Neutrophil (primary cell): ENCODE measurements at regions not wholly inside any gene's neighbourhood (a gene's known extent, or its start where the extent isn't known, plus 50 kb on each side); places are given as distances from the start of the nearest gene placed in this dataset.
"Not testable (repeated sequence)": the region's sequence is repeated elsewhere in the genome, so short reads cannot be mapped to it uniquely, and the experiment has no call there.

Experiments
- H3K27ac ChIP-seq: fragments of 200-600 bp; sonication (generic); 2 replicates; pipeline ENCODE4 v1.5.1; 2016; ENCODE audit warnings: mild to moderate bottlenecking, moderate library complexity
- H3K27me3 ChIP-seq: fragments of 200-600 bp; sonication (generic); 2 replicates; pipeline ENCODE4 v1.6.0; 2016; ENCODE audit warnings: mild to moderate bottlenecking
- H3K36me3 ChIP-seq: fragments of 200-600 bp; sonication (generic); 2 replicates; pipeline ENCODE4 v1.5.1; 2017
- H3K4me1 ChIP-seq, 2 experiments: fragments of 200-600 bp in 1 of 2; sonication (generic) in 1 of 2; 1 replicate in 1 of 2; 2 replicates in 1 of 2; pipeline versions ENCODE4 v1.5.1 to v1.6.1; 2013 to 2016; ENCODE audit warnings: low read depth in 1 of 2, low read length in 1 of 2, mild to moderate bottlenecking in 1 of 2, moderate library complexity in 1 of 2; ENCODE audit not compliant: control insufficient read depth in 1 of 2, insufficient read depth in 1 of 2
- H3K4me3 ChIP-seq, 2 experiments: fragments of 200-600 bp in 1 of 2; sonication (generic) in 1 of 2; 1 replicate in 1 of 2; 2 replicates in 1 of 2; pipeline ENCODE4 v1.5.1; 2013 to 2016; ENCODE audit warnings: low read depth in 1 of 2, low read length in 1 of 2, mild to moderate bottlenecking in 1 of 2, moderate library complexity in 1 of 2
- H3K9me3 ChIP-seq: fragments of 200-600 bp; sonication (generic); 2 replicates; pipeline ENCODE4 v1.5.1; 2016
- CTCF ChIP-seq: fragments of 200-600 bp; sonication (generic); IDR thresholded peaks from 2 replicates; pipeline ENCODE4 v1.5.1; 2016; ENCODE audit warnings: antibody characterized with exemption

- TF ChIP-seq CTCF = no peak
- Histone ChIP-seq H3K9me3 (no peaks in the 10 kb centered on the region), H3K27me3 (no peaks in the 10 kb centered on the region), H3K4me3 (no peak overlapping the region), H3K4me1 (no peaks in the 10 kb centered on the region), H3K36me3 (no peaks in the 10 kb centered on the region), H3K27ac (no peak overlapping the region)
These were observed 324.9 kb downstream of the TSN start for GRCh38 chr2:122080316-122080715.

GRCh38 chr2:122080871-122081270 lies 325.4 kb downstream of the TSN start:
- Histone ChIP-seq H3K4me1 (no peaks in the 10 kb centered on the region), H3K27me3 (no peaks in the 10 kb centered on the region), H3K9me3 (no peaks in the 10 kb centered on the region), H3K4me3 (no peak overlapping the region), H3K27ac (no peak overlapping the region), H3K36me3 (no peaks in the 10 kb centered on the region)
- no peak for TF ChIP-seq CTCF

GRCh38 chr2:122081751-122082150 lies 326.3 kb downstream of the TSN start:
- no peak for TF ChIP-seq CTCF
- H3K4me3 ChIP-seq = no peak overlapping the region
- H3K4me1 ChIP-seq = no peaks in the 10 kb centered on the region
- no peaks in the 10 kb centered on the region for H3K36me3 ChIP-seq
- no peaks in the 10 kb centered on the region for H3K27me3 ChIP-seq
- no peak overlapping the region for H3K27ac ChIP-seq
- no peaks in the 10 kb centered on the region for H3K9me3 ChIP-seq

- TF ChIP-seq CTCF = no peak
- no peaks in the 10 kb centered on the region for H3K4me1 ChIP-seq
- H3K27me3 ChIP-seq = no peaks in the 10 kb centered on the region
These were observed 328.0 kb downstream of the TSN start for GRCh38 chr2:122083256-122084048.

GRCh38 chr2:122085672-122086071 lies 330.2 kb downstream of the TSN start:
- H3K4me1 ChIP-seq, H3K27me3 ChIP-seq, H3K9me3 ChIP-seq, H3K36me3 ChIP-seq, H3K4me3 ChIP-seq, H3K27ac ChIP-seq: not testable (repeated sequence)

More at GRCh38 chr2:122083256-122084048, 328.0 kb downstream of the TSN start:
- no peaks in the 10 kb centered on the region for H3K36me3 ChIP-seq
- no peak overlapping the region for H3K4me3 ChIP-seq
- no peaks in the 10 kb centered on the region for H3K9me3 ChIP-seq
- H3K27ac ChIP-seq = no peak overlapping the region

GRCh38 chr2:122094557-122094956 lies 339.1 kb downstream of the TSN start:
- no peaks in the 10 kb centered on the region for H3K9me3 ChIP-seq
- TF ChIP-seq CTCF = no peak
- H3K27me3 ChIP-seq = no peaks in the 10 kb centered on the region
- H3K27ac ChIP-seq = no peak overlapping the region
- no peak overlapping the region for H3K4me3 ChIP-seq
- no peaks in the 10 kb centered on the region for H3K4me1 ChIP-seq
- no peaks in the 10 kb centered on the region for H3K36me3 ChIP-seq
